ENCODE measurements at regions not wholly inside any gene's neighbourhood (a gene's known extent, or its start where the extent isn't known, plus 50 kb on each side); places are given as distances from the start of the nearest gene placed in this dataset.

DNA sequence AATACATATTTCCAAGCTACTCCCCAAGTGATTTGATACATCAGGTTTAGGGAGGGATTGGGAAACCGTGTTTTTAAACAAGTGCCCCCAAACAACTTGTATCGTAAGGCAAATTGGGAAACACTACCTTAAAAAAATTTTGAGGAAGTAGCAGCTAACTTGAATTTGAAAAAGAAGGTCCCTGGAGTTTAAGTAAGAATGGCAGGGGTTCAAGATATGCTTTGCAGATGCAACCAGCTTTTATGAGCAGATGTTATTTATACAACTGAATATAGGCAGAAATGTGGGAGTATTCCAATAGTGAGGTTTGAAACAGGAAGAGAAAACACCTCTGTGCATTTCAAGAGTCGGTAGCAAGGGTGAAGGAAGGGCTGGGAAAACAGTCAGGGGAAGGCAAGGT lies 139.6 kb downstream of the IL20RB start:
- TF ChIP-seq, protein P1, sequence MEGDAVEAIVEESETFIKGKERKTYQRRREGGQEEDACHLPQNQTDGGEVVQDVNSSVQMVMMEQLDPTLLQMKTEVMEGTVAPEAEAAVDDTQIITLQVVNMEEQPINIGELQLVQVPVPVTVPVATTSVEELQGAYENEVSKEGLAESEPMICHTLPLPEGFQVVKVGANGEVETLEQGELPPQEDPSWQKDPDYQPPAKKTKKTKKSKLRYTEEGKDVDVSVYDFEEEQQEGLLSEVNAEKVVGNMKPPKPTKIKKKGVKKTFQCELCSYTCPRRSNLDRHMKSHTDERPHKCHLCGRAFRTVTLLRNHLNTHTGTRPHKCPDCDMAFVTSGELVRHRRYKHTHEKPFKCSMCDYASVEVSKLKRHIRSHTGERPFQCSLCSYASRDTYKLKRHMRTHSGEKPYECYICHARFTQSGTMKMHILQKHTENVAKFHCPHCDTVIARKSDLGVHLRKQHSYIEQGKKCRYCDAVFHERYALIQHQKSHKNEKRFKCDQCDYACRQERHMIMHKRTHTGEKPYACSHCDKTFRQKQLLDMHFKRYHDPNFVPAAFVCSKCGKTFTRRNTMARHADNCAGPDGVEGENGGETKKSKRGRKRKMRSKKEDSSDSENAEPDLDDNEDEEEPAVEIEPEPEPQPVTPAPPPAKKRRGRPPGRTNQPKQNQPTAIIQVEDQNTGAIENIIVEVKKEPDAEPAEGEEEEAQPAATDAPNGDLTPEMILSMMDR (conservative IDR thresholded peaks at IDR 0.05; ENCODE audit: low read length) = no peak
- TF ChIP-seq EZH2phosphoT487 (IDR thresholded peaks at IDR 0.05; ENCODE audit: borderline replicate concordance, low read depth, low read length) = no peak
